ENCODE measurements at regions not wholly inside any gene's neighbourhood (a gene's known extent, or its start where the extent isn't known, plus 50 kb on each side); places are given as distances from the start of the nearest gene placed in this dataset.

- TF ChIP-seq POLR2A (IDR thresholded peaks at IDR 0.05) (no peak), CTCF (IDR thresholded peaks at IDR 0.05) (no peak)
Observed at GRCh38 chr11:115587718-115588342, 83.6 kb upstream of the CADM1 start.

All from prostate gland (tissue), 2 donors.